Vagina (tissue), 2 donors: ENCODE measurements at regions not wholly inside any gene's neighbourhood (a gene's known extent, or its start where the extent isn't known, plus 50 kb on each side); places are given as distances from the start of the nearest gene placed in this dataset.

ENCODE experiments used
- DNase-seq, 2 donors: peaks; one replicate each; pipeline ENCODE4 v3.0.0-alpha.2; 2017; ENCODE audit errors: extremely low spot score in 2 of 2
- H3K27ac ChIP-seq: fragments of 200-600 bp; sonication (generic); one replicate; pipeline ENCODE4 v1.5.1; 2019
- H3K27me3 ChIP-seq: fragments of 200-600 bp; sonication (generic); one replicate; pipeline ENCODE4 v1.5.1; 2019
- H3K36me3 ChIP-seq, 2 donors: fragments of 200-600 bp; sonication (generic); one replicate each; pipeline ENCODE4 v1.5.1; 2017 to 2019
- H3K4me1 ChIP-seq: fragments of 200-600 bp; sonication (generic); one replicate; pipeline ENCODE4 v1.5.1; 2019
- H3K4me3 ChIP-seq, 2 donors: fragments of 200-600 bp; sonication (generic); 1 replicate in 1 of 2; 2 replicates in 1 of 2; pipeline ENCODE4 v1.5.1; 2016 to 2019
- H3K9me3 ChIP-seq: fragments of 200-600 bp; sonication (generic); one replicate; pipeline ENCODE4 v1.5.1; 2019
- POLR2A ChIP-seq, 2 donors: fragments of 450-650 bp; IDR thresholded peaks; one replicate each; pipeline ENCODE4 v1.6.1; 2017; ENCODE audit warnings: antibody characterized with exemption in 2 of 2, mild to moderate bottlenecking in 2 of 2, moderate library complexity in 2 of 2
- POLR2AphosphoS5 ChIP-seq, 2 donors: sonication (generic); formaldehyde crosslinking; IDR thresholded peaks; one replicate each; pipeline ENCODE4 v1.9.0; 2017; ENCODE audit warnings: antibody characterized with exemption in 2 of 2, mild to moderate bottlenecking in 2 of 2, low read depth in 1 of 2; ENCODE audit not compliant: insufficient read depth in 1 of 2
- intact Hi-C: fragments of 100-400 bp; cut with DNase I; formaldehyde crosslinking; loops from one replicate; pipeline ENCODE4 v1.15.1; 2023
- TF ChIP-seq, protein P1 (sequence below), 3 experiments: fragments of 450-650 bp in 2 of 3; fragments of 200-600 bp in 1 of 3; sonication (generic) in 1 of 3; IDR thresholded peaks; one replicate each; pipeline ENCODE4 v1.5.1; 2017 to 2019; ENCODE audit warnings: antibody characterized with exemption in 3 of 3, mild to moderate bottlenecking in 2 of 3, moderate library complexity in 2 of 3

DNA sequence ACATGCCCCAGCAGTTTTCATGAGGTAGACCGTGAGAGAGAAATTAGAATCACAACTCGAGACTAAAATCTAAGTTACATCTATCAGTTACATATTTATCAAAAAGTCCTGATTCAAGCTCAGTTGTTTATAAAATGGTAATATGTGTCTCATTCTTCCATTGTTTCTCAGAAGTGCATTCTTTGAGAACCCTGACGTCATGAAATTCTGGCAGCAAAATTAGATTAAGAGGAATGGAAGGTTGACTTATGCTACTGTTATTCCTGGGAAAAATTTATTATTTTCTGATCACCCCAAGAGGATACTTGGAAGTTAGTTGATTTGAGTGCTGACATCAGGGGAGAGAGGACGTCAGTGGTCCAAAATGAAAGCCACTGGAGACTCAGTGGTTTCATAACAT is 1864.8 kb upstream of the LRRTM1 start:
- Histone ChIP-seq H3K27ac (no peak overlapping the region), H3K36me3 (no peaks in the 10 kb centered on the region), H3K4me1 (no peaks in the 10 kb centered on the region), H3K4me3 (no peak overlapping the region), H3K27me3 (no peaks in the 10 kb centered on the region), H3K9me3 (no peaks in the 10 kb centered on the region)
- DNase-seq = no peak
- intact Hi-C loops = no loop called here
- TF ChIP-seq POLR2AphosphoS5 (IDR thresholded peaks at IDR 0.05; ENCODE audit: insufficient read depth in 1 of 2, low read depth in 1 of 2) (no peak), POLR2A (IDR thresholded peaks at IDR 0.05) (no peak)

DNA sequence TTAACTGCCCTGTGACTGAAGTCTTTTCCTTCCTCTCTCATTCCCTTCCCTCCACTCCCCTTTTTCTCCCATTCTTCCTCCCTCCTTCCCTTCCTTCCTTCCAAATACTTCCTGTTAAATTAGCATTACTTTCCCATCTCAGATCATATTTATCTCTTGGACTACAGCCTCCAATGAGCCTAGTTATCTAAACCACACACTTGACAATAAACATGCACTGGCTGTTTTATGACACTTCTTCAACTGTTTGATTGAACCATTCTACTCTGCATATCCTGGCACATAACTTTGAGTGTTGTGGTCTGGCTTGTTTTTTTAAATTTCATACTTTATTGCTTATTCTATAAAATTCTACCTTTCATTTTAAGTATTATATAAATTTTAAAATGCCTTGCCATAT is 1860.8 kb upstream of the LRRTM1 start:
- no peak for DNase-seq
- intact Hi-C loops = no loop called here
- no peaks in the 10 kb centered on the region for H3K36me3 ChIP-seq
- H3K4me1 ChIP-seq = no peaks in the 10 kb centered on the region
- no peaks in the 10 kb centered on the region for H3K9me3 ChIP-seq
- TF ChIP-seq, protein P1, sequence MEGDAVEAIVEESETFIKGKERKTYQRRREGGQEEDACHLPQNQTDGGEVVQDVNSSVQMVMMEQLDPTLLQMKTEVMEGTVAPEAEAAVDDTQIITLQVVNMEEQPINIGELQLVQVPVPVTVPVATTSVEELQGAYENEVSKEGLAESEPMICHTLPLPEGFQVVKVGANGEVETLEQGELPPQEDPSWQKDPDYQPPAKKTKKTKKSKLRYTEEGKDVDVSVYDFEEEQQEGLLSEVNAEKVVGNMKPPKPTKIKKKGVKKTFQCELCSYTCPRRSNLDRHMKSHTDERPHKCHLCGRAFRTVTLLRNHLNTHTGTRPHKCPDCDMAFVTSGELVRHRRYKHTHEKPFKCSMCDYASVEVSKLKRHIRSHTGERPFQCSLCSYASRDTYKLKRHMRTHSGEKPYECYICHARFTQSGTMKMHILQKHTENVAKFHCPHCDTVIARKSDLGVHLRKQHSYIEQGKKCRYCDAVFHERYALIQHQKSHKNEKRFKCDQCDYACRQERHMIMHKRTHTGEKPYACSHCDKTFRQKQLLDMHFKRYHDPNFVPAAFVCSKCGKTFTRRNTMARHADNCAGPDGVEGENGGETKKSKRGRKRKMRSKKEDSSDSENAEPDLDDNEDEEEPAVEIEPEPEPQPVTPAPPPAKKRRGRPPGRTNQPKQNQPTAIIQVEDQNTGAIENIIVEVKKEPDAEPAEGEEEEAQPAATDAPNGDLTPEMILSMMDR (IDR thresholded peaks at IDR 0.05) = no peak
- TF ChIP-seq POLR2A (IDR thresholded peaks at IDR 0.05) (no peak), POLR2AphosphoS5 (IDR thresholded peaks at IDR 0.05; ENCODE audit: insufficient read depth in 1 of 2, low read depth in 1 of 2) (no peak)
- H3K27me3 ChIP-seq = no peaks in the 10 kb centered on the region
- no peak overlapping the region for H3K4me3 ChIP-seq
- no peak overlapping the region for H3K27ac ChIP-seq

DNA sequence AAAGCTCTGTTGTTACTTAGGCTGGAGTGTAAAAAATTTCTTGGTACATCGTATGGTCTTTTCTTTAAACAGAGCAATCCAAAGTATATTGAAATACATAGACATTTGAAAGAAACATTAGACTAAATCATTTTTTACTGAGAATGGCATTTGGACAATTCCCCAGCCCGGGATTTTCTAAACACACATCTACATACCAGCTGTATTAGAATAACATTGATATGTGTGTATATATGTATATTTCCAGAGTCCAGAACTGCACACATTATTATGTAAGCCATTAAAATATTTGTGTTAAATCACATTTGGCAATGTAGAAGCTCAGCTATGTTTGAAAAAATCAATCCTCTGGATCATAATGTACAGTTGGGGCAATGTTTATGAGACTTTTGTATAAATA is 1853.6 kb upstream of the LRRTM1 start:
- H3K27me3 ChIP-seq = no peaks in the 10 kb centered on the region
- intact Hi-C loops = no loop called here
- H3K4me1 ChIP-seq = no peaks in the 10 kb centered on the region
- no peak for DNase-seq
- no peaks in the 10 kb centered on the region for H3K9me3 ChIP-seq
- TF ChIP-seq POLR2A (IDR thresholded peaks at IDR 0.05) (no peak), POLR2AphosphoS5 (IDR thresholded peaks at IDR 0.05; ENCODE audit: insufficient read depth in 1 of 2, low read depth in 1 of 2) (no peak)
- TF ChIP-seq, protein P1 (IDR thresholded peaks at IDR 0.05) = no peak
- no peak overlapping the region for H3K4me3 ChIP-seq
- no peak overlapping the region for H3K27ac ChIP-seq
- H3K36me3 ChIP-seq = no peaks in the 10 kb centered on the region

DNA sequence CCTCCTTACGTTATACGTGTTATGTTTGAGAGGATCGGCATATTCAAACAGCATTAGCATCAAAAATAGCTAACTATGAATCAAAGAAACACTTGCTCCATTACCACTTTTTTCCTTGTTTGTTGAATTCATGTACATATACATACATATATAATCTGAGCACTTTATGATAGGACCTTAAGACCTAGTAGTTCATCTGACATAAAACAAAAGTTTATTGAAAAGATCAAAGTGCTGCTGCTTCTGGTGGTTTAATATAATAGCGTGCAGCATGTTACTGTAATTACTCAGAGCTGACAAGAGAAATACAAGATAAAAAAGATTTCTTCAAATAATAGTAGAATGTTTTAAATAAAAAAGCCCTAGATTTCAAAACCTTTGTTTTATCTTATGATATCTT is 1850.9 kb upstream of the LRRTM1 start:
- Histone ChIP-seq H3K4me1 (no peaks in the 10 kb centered on the region), H3K9me3 (no peaks in the 10 kb centered on the region), H3K36me3 (no peaks in the 10 kb centered on the region), H3K4me3 (no peak overlapping the region), H3K27me3 (no peaks in the 10 kb centered on the region), H3K27ac (no peak overlapping the region)
- TF ChIP-seq, protein P1 (IDR thresholded peaks at IDR 0.05) = no peak
- TF ChIP-seq POLR2A (IDR thresholded peaks at IDR 0.05) (no peak), POLR2AphosphoS5 (IDR thresholded peaks at IDR 0.05; ENCODE audit: insufficient read depth in 1 of 2, low read depth in 1 of 2) (no peak)
- DNase-seq = no peak
- intact Hi-C loops = no loop called here

DNA sequence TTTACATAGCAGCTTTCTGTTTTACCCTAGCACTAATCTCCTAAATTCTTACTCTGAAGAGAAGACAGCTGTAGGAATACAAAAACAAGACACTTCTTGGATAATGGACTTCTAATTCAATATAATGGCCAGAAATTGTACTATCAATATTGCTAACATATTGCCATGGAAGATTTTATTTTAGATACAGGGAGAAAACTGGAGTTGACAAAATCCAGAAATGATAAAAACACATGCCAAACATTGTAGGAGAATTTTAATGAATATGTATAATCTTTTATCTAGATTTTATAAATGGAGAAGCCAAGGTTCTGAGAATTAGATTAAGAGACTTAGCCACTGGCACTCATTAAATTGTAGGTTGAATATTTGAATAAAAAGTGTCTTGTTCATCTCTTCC is 1838.8 kb upstream of the LRRTM1 start:
- Histone ChIP-seq H3K4me1 (no peaks in the 10 kb centered on the region), H3K27me3 (no peaks in the 10 kb centered on the region), H3K36me3 (no peaks in the 10 kb centered on the region), H3K9me3 (no peaks in the 10 kb centered on the region), H3K4me3 (no peak overlapping the region), H3K27ac (no peak overlapping the region)
- intact Hi-C loops = no loop called here
- DNase-seq = no peak
- TF ChIP-seq, protein P1 (IDR thresholded peaks at IDR 0.05) = no peak
